ENCODE measurements at regions not wholly inside any gene's neighbourhood (a gene's known extent, or its start where the extent isn't known, plus 50 kb on each side); places are given as distances from the start of the nearest gene placed in this dataset.

DNA sequence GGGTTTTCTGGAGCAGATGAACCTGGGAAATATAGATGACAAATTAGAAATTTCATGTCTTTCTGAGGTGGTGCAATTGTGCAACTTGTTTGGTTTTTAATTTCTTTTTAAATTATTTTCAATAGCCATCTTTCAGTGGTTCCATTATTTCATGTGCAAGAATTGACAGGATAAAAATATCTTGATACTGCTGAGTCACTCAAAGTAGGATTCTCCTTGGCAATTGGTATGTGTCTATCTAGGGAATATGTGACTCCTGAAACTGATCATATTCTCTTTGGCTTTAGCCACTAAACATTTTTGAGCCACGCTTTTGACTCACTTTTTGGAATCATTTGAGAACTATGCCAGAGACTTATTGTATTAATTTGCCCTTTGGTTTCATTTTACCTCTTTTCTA lies 331.5 kb downstream of the KCNA4 start:
- H3K27ac Mint-ChIP-seq = no peak overlapping the region
- no peaks in the 10 kb centered on the region for H3K27me3 Mint-ChIP-seq (ENCODE audit: low read depth)
- TF ChIP-seq, protein P1, sequence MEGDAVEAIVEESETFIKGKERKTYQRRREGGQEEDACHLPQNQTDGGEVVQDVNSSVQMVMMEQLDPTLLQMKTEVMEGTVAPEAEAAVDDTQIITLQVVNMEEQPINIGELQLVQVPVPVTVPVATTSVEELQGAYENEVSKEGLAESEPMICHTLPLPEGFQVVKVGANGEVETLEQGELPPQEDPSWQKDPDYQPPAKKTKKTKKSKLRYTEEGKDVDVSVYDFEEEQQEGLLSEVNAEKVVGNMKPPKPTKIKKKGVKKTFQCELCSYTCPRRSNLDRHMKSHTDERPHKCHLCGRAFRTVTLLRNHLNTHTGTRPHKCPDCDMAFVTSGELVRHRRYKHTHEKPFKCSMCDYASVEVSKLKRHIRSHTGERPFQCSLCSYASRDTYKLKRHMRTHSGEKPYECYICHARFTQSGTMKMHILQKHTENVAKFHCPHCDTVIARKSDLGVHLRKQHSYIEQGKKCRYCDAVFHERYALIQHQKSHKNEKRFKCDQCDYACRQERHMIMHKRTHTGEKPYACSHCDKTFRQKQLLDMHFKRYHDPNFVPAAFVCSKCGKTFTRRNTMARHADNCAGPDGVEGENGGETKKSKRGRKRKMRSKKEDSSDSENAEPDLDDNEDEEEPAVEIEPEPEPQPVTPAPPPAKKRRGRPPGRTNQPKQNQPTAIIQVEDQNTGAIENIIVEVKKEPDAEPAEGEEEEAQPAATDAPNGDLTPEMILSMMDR (IDR thresholded peaks at IDR 0.05; ENCODE audit: unreplicated experiment in 3 of 3) = no peak
- H3K9me3 Mint-ChIP-seq = no peaks in the 10 kb centered on the region
- no peaks in the 10 kb centered on the region for H3K36me3 Mint-ChIP-seq (ENCODE audit: low read depth)
- H3K4me1 Mint-ChIP-seq = peaks cover 6% of the 10 kb centered on the region
- H3K4me3 Mint-ChIP-seq = no peak overlapping the region

GRCh38 chr11:29682856-29683255 lies 334.0 kb downstream of the KCNA4 start:
- Mint-ChIP-seq H3K9me3 (no peaks in the 10 kb centered on the region), H3K36me3 (ENCODE audit: low read depth) (no peaks in the 10 kb centered on the region), H3K27me3 (ENCODE audit: low read depth) (no peaks in the 10 kb centered on the region), H3K27ac (no peak overlapping the region), H3K4me1 (peaks cover under 1% of the 10 kb centered on the region), H3K4me3 (no peak overlapping the region)
- TF ChIP-seq, protein P1 (IDR thresholded peaks at IDR 0.05; ENCODE audit: unreplicated experiment in 3 of 3) = no peak

DNA sequence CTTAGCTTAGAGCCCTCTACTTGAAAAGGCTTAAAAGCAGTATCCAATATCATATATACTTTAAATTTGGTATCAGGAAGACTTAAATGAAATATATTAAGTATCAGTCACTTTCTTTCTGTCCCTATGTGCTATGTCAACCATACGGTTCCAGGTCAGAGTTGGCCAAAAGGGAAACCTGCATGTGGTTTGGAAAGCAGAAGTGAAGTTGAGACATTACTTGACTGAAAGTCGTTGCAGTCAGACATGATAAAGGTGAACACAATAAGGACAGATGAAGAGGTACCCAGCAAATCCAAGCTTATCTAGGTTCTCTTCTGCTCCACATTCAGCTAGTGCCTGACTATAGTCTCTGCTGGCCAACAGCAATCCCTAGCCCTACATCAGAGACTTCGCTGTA lies 336.8 kb downstream of the KCNA4 start:
- Mint-ChIP-seq H3K27me3 (ENCODE audit: low read depth) (no peaks in the 10 kb centered on the region), H3K36me3 (ENCODE audit: low read depth) (no peaks in the 10 kb centered on the region), H3K4me3 (no peak overlapping the region), H3K4me1 (no peaks in the 10 kb centered on the region), H3K27ac (no peak overlapping the region), H3K9me3 (no peaks in the 10 kb centered on the region)
- TF ChIP-seq, protein P1 (IDR thresholded peaks at IDR 0.05; ENCODE audit: unreplicated experiment in 3 of 3) = no peak

- H3K36me3 Mint-ChIP-seq (ENCODE audit: low read depth) = no peaks in the 10 kb centered on the region
These were observed 339.8 kb downstream of the KCNA4 start for GRCh38 chr11:29676993-29677392.

DNA sequence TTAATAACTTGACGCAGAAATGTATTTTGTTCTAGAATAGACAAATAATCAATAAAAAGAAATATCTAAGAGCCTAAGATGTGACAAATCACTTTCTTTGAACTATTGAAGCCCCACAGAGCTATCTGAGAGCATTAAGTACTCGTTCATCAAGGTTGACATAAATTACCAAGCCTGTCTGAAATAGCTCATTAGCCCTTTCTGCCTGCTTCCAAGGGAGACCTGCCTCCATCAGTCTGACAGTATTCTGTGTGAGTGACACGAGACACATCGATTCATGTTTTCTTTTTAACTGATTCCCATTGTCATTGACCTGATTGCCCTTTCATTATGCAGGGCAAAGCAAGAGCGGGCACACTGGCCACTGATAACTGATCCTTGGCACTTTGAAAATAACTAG lies 347.5 kb downstream of the KCNA4 start:
- Mint-ChIP-seq H3K9me3 (peaks cover 16% of the 10 kb centered on the region), H3K36me3 (ENCODE audit: low read depth) (no peaks in the 10 kb centered on the region), H3K4me1 (no peaks in the 10 kb centered on the region), H3K27ac (no peak overlapping the region), H3K27me3 (ENCODE audit: low read depth) (peaks cover 3% of the 10 kb centered on the region), H3K4me3 (no peak overlapping the region)
- TF ChIP-seq, protein P1 (IDR thresholded peaks at IDR 0.05; ENCODE audit: unreplicated experiment in 3 of 3) = no peak

More at GRCh38 chr11:29676993-29677392, 339.8 kb downstream of the KCNA4 start:
- H3K4me1 Mint-ChIP-seq = no peaks in the 10 kb centered on the region
- H3K27ac Mint-ChIP-seq = no peak overlapping the region
- no peak overlapping the region for H3K4me3 Mint-ChIP-seq
- H3K27me3 Mint-ChIP-seq (ENCODE audit: low read depth) = no peaks in the 10 kb centered on the region
- H3K9me3 Mint-ChIP-seq = no peaks in the 10 kb centered on the region
- TF ChIP-seq, protein P1 (IDR thresholded peaks at IDR 0.05; ENCODE audit: unreplicated experiment in 3 of 3) = no peak

- Mint-ChIP-seq H3K27me3 (ENCODE audit: low read depth) (no peaks in the 10 kb centered on the region), H3K36me3 (ENCODE audit: low read depth) (no peaks in the 10 kb centered on the region), H3K4me1 (no peaks in the 10 kb centered on the region), H3K4me3 (no peak overlapping the region), H3K9me3 (no peaks in the 10 kb centered on the region), H3K27ac (no peak overlapping the region)
- TF ChIP-seq, protein P1 (IDR thresholded peaks at IDR 0.05; ENCODE audit: unreplicated experiment in 3 of 3) = no peak
These were observed 359.1 kb downstream of the KCNA4 start for GRCh38 chr11:29657709-29658108.
